Renal cortex interstitium (tissue), 11 donors: ENCODE measurements at regions not wholly inside any gene's neighbourhood (a gene's known extent, or its start where the extent isn't known, plus 50 kb on each side); places are given as distances from the start of the nearest gene placed in this dataset.

Experiments
- DNase-seq, 11 donors: peaks; one replicate each; pipeline ENCODE4 v3.0.0-alpha.2; 2013; ENCODE audit warnings: low read depth in 9 of 11, low spot score in 4 of 11; ENCODE audit errors: extremely low read depth in 1 of 11

DNA sequence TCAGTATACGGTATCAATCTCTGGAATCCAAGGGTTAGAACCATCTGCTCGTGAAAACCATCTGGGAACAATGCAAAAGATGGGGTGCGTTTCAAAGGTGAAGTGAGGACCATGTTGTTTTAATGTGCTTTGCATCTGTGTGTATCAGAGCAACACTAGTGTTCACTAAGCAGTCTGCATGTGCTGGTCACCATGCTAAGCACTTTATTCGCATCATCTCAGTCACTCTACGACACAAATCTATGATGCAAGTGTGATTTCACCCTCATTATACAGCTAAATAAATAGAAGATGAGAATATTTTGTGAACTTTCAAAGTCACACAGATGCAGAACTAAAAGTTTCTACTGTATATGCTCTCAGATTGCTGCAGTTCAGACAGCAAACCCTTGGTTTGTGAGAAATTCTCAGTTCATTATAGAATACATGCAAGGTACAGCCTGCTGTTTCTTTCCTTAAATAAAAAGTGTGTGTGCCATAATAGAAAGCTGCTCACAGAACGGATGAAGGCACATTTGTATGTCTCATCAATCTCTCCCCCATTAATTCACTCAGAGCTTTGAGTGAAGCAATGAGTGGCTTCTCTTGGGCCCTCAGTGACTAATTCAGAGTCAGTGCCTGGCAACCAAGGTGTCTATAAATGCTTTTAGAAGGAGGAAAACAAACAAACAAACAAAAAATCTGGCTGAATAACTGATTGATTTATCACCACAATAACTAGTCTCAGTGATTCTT is 652.8 kb upstream of the SOX11 start:
- no peak for DNase-seq

GRCh38 chr2:5040571-5040970 is 651.6 kb upstream of the SOX11 start:
- no peak for DNase-seq

GRCh38 chr2:5041501-5041900 is 650.7 kb upstream of the SOX11 start:
- DNase-seq, result no peak

GRCh38 chr2:5042666-5043440 is 649.3 kb upstream of the SOX11 start:
- DNase-seq, result no peak

GRCh38 chr2:5051300-5051699 is 640.9 kb upstream of the SOX11 start:
- no peak for DNase-seq

DNA sequence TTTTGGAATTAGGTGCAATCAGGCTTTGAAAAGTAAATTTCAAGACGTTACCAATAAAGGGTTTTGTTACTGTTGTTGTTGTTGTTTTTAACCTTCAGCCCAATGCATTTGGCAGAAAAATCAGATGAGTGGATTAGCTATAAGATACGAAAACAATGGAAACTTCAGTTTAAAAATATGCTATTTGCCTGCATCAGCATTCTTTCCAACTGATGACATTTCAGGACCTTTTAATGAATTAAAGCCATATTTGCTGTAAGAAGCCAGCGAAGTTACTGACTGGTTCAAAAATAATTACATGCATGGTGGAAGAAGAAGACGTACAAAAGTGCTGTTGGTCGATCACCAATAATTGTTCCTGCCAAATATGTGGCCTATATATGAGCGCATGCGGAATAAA is 639.3 kb upstream of the SOX11 start:
- no peak for DNase-seq

- DNase-seq, result no peak
These were observed 634.3 kb upstream of the SOX11 start for GRCh38 chr2:5057891-5058351.

- DNase-seq, result no peak
These were observed 631.2 kb upstream of the SOX11 start for GRCh38 chr2:5060956-5061355.

- no peak for DNase-seq
These were observed 627.5 kb upstream of the SOX11 start for GRCh38 chr2:5064687-5065086.

DNA sequence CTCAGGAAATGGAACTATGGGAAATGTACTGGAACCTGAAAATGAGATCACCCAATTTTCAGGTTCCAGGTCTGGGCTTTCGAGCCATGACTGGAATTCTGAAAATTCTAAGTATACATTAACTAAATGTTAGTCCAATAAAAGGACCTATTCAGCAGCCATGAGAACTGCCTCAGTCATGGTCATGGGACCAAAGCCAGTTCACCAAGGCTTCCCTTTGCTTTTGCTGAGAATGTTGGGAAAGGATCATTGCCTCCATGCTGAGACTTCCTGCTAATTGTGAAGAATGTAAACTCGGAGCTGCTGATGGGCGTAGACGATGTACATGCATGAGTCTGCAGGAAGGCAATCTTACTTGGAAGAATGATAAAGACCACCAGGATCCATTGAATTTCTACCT is 624.4 kb upstream of the SOX11 start:
- peak in 1 of 11 donors; percentile 4 for DNase-seq

- DNase-seq, result no peak
These were observed 621.9 kb upstream of the SOX11 start for GRCh38 chr2:5070257-5070656.

DNA sequence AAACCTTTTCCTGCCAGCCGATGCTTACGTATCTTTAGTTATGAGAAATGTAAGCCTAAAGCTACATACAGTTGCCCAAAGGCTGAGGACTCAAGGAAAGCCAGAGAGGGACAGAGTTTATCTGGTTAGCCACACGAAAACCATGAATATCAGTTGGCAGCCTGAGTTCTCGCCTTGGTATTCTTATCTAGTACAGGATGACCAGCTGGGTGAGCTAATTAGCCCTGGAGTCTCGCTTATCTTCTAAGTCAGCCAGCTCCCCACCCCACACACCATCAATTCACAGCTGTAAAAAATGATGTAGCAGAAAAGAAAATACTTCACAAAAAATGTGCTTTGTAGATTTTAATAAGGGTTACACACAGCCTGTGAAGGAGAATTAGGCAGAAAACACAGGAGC is 617.5 kb upstream of the SOX11 start:
- no peak for DNase-seq

DNA sequence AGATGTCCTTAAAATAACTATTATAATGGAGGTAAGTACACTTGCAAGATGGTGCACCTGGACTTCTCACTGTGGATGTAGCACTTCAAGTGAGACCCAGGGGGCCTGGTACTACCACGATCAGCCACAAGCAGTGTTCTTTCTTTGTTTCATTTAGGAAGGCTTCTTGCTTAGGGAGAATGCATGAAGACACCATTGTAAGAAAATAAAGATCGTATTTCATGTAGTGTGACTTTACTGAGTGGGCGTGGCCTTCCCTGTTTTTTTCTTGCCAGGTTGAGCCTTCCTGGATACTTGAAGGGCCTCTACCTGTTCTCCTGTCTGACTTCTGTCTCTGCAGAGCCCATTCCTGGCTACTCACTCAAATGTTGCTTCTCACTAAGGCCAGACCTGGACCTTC is 615.6 kb upstream of the SOX11 start:
- no peak for DNase-seq

GRCh38 chr2:5077479-5078089 is 614.6 kb upstream of the SOX11 start:
- DNase-seq, result no peak

- no peak for DNase-seq
These were observed 608.8 kb upstream of the SOX11 start for GRCh38 chr2:5083402-5083801.

DNA sequence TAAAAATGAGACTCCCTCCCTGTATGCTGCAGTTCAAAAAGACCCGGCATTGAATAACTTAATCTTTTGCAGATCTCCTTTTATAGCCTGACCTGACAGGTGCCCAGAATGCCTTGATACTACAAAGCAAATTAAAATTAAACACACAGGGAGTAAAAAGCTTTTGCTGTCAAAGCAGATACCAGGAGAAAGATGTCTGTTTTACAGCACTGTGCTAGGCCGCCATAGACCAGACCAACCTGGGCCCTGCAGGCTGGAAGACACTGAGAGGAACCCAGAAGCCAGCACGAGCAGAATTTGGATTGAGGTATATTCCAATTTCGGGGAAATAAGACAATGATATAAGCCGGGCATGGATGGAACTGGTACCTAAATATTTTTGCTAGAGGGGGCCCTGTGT is 602.8 kb upstream of the SOX11 start:
- DNase-seq, result no peak

DNA sequence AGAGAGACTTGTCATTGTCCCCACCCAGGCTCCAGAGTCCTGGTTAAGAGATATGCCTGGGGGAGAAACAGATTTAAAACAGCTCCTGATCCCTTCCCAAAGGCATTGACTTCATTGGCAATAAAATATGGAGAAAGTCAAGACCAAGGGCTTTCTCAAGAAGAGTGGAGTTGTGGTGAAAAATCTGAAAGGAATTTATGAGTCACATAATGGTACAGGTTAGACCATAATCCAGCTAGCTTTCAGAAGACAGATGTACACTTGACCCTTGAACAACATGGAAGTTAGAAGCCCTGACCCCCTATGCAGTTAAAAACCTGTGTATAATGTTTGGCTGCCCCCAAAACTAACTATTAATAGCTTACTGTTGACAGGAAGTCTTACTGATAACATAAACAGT is 599.1 kb upstream of the SOX11 start:
- DNase-seq, result no peak

- no peak for DNase-seq
These were observed 598.7 kb upstream of the SOX11 start for GRCh38 chr2:5093518-5093917.

GRCh38 chr2:5094192-5094591 is 598.0 kb upstream of the SOX11 start:
- DNase-seq, result no peak

- DNase-seq, result no peak
These were observed 593.9 kb upstream of the SOX11 start for GRCh38 chr2:5098286-5098685.
